BLaER1 treated with 17β-estradiol and CSF1 and Interleukin-3, amounts not matched to agents 10 nM and 100 nM (cell line): ENCODE measurements at regions not wholly inside any gene's neighbourhood (a gene's known extent, or its start where the extent isn't known, plus 50 kb on each side); places are given as distances from the start of the nearest gene placed in this dataset.

Experiments
- H3K27ac ChIP-seq, 11 experiments: shearing (Covaris generic); formaldehyde crosslinking; 2 replicates each; pipeline ENCODE4 v1.8.1; 2022
- H3K27me3 ChIP-seq, 11 experiments: shearing (Covaris generic); formaldehyde crosslinking; 2 replicates each; pipeline ENCODE4 v1.8.1; 2022
- H3K36me3 ChIP-seq, 11 experiments: shearing (Covaris generic); formaldehyde crosslinking; 2 replicates each; pipeline ENCODE4 v1.8.1; 2022
- H3K4me1 ChIP-seq, 10 experiments: shearing (Covaris generic); formaldehyde crosslinking; 2 replicates each; pipeline ENCODE4 v1.8.1; 2022
- H3K4me2 ChIP-seq, 11 experiments: shearing (Covaris generic); formaldehyde crosslinking; 2 replicates each; pipeline ENCODE4 v1.8.1; 2022
- H3K4me3 ChIP-seq, 10 experiments: shearing (Covaris generic); formaldehyde crosslinking; 2 replicates each; pipeline ENCODE4 v1.8.1; 2022
- H3K9ac ChIP-seq, 11 experiments: shearing (Covaris generic); formaldehyde crosslinking; 2 replicates each; pipeline ENCODE4 v1.8.1; 2022
- H3K9me3 ChIP-seq, 11 experiments: shearing (Covaris generic); formaldehyde crosslinking; replicated peaks in 1 of 11; 2 replicates each; pipeline ENCODE4 v1.8.1; 2022
- H4K20me1 ChIP-seq, 11 experiments: shearing (Covaris generic); formaldehyde crosslinking; 2 replicates each; pipeline ENCODE4 v1.8.1; 2022
- Cebpa-rat ChIP-seq, 11 experiments: shearing (Covaris generic); IDR thresholded peaks; 2 replicates each; pipeline ENCODE4 v1.8.1; 2022

- no peak for TF ChIP-seq Cebpa-rat (IDR thresholded peaks at IDR 0.05)
- no peaks in the 10 kb centered on the region for H3K4me1 ChIP-seq
- H3K4me2 ChIP-seq = no peak overlapping the region
Observed at GRCh38 chr7:124996778-124997177, 67.2 kb upstream of the POT1 start.

DNA sequence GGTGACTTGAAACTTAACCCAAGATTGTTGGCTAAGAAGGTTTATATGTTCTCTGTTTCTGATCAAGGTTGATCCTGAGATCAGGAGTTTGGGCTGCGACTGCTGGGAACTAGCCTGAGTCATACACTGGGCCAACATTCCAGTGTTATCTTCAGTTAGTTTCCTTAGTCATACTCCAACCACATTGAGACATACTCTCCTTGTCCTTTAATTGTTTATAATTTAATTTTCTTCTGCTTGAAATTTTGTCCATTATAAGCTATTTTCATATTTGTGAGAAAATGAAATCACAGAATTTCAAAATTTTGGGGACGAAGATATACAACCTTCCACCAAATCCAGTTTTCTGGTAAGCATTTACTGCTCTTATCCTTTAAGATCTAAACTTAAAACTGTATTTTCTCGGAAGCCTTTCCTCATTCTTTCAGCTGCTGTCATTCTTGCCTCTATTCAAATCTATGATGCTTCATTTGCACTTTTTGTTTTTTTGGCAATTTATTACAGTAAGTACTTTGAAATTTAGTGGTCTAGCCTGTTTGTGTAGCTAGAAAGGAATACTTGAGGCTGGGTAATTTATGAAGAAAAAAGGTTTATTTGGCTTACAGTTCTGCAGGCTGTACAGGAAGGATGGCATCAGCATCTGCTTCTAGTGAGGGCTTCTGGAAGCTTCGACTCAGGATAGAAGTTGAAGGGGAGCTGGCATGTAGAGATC is 63.4 kb upstream of the POT1 start:
- Histone ChIP-seq H3K9ac (no peak overlapping the region), H3K27me3 (no peaks in the 10 kb centered on the region), H3K27ac (no peak overlapping the region), H3K4me3 (no peak overlapping the region), H3K9me3 (no peaks in the 10 kb centered on the region), H3K4me1 (no peaks in the 10 kb centered on the region), H3K36me3 (no peaks in the 10 kb centered on the region), H4K20me1 (no peaks in the 10 kb centered on the region), H3K4me2 (no peak overlapping the region)
- no peak for TF ChIP-seq Cebpa-rat (IDR thresholded peaks at IDR 0.05)

More at GRCh38 chr7:124996778-124997177, 67.2 kb upstream of the POT1 start:
- Histone ChIP-seq H3K27me3 (no peaks in the 10 kb centered on the region), H3K9me3 (peaks cover 0 to 12% (median 8%) of the 10 kb centered on the region in 11 experiments; a peak in 13 of 22 replicates), H3K9ac (no peak overlapping the region), H3K4me3 (no peak overlapping the region), H3K36me3 (no peaks in the 10 kb centered on the region), H3K27ac (no peak overlapping the region), H4K20me1 (no peaks in the 10 kb centered on the region)

DNA sequence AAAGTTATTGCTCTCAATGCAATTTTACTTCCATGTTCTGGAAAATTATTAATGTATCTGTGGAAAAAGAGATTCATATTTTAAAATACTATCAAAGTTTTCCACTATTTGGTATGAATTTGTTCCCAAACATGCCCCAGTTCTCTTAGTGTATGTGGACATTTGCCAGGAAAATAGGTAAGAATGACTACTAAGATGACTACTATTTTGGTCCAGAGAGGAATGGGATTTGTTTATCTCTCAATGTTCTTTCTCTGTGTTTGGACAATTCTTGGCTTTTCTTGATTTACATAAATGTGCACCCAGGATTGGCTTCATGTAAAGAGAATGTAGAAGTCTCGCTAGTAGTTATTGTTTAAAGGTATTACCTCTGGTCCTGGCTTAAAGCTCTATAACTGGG is 60.3 kb upstream of the POT1 start:
- Histone ChIP-seq H3K4me3 (no peak overlapping the region), H3K9ac (no peak overlapping the region), H3K4me2 (no peak overlapping the region), H3K9me3 (no peaks in the 10 kb centered on the region), H3K27ac (no peak overlapping the region), H3K4me1 (no peaks in the 10 kb centered on the region), H4K20me1 (no peaks in the 10 kb centered on the region), H3K36me3 (no peaks in the 10 kb centered on the region), H3K27me3 (no peaks in the 10 kb centered on the region)
- no peak for TF ChIP-seq Cebpa-rat (IDR thresholded peaks at IDR 0.05)
